ENCODE measurements at regions not wholly inside any gene's neighbourhood (a gene's known extent, or its start where the extent isn't known, plus 50 kb on each side); places are given as distances from the start of the nearest gene placed in this dataset.

- TF ChIP-seq, protein P1, sequence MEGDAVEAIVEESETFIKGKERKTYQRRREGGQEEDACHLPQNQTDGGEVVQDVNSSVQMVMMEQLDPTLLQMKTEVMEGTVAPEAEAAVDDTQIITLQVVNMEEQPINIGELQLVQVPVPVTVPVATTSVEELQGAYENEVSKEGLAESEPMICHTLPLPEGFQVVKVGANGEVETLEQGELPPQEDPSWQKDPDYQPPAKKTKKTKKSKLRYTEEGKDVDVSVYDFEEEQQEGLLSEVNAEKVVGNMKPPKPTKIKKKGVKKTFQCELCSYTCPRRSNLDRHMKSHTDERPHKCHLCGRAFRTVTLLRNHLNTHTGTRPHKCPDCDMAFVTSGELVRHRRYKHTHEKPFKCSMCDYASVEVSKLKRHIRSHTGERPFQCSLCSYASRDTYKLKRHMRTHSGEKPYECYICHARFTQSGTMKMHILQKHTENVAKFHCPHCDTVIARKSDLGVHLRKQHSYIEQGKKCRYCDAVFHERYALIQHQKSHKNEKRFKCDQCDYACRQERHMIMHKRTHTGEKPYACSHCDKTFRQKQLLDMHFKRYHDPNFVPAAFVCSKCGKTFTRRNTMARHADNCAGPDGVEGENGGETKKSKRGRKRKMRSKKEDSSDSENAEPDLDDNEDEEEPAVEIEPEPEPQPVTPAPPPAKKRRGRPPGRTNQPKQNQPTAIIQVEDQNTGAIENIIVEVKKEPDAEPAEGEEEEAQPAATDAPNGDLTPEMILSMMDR (IDR thresholded peaks at IDR 0.05; ENCODE audit: borderline replicate concordance, extremely low read depth, low read length, poor library complexity, severe bottlenecking): no peak
- TF ChIP-seq EZH2 (IDR thresholded peaks at IDR 0.05; ENCODE audit: borderline replicate concordance, low read depth, low read length, severe bottlenecking): no peak
Measured at GRCh38 chr3:168512802-168513201, 417.1 kb upstream of the GOLIM4 start.
